Activated CD8-positive, alpha-beta memory T cell treated with anti-CD3 and anti-CD28 coated beads, Interleukin-2, amount 50 U/mL, for 24 hours (primary cell): ENCODE measurements at regions not wholly inside any gene's neighbourhood (a gene's known extent, or its start where the extent isn't known, plus 50 kb on each side); places are given as distances from the start of the nearest gene placed in this dataset.
"Not testable (repeated sequence)": the region's sequence is repeated elsewhere in the genome, so short reads cannot be mapped to it uniquely, and the experiment has no call there.

Experiments used
- DNase-seq: peaks from one replicate; pipeline ENCODE4 v3.0.0-alpha.2; 2020; ENCODE audit errors: extremely low read depth

DNA sequence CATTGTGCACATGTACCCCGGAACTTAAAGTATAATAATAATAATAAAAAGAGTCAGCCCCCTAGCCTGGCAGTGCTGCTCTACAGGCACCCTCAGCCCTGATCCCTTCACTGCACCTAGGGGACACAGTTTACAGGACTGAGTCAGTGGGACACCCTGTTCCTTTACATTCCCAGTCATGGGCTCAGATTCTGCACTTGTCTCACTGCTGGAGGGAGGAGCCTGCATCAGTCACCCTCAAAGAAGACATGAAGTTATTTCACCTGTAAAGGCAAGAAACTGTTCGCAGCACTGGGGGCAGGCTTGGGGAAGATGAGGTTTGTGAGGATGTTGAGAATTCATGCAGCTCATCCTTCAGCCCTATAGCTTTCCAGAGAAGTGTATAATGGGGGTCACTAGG is 50.7 kb upstream of the VPREB1 start:
- no peak for DNase-seq

DNA sequence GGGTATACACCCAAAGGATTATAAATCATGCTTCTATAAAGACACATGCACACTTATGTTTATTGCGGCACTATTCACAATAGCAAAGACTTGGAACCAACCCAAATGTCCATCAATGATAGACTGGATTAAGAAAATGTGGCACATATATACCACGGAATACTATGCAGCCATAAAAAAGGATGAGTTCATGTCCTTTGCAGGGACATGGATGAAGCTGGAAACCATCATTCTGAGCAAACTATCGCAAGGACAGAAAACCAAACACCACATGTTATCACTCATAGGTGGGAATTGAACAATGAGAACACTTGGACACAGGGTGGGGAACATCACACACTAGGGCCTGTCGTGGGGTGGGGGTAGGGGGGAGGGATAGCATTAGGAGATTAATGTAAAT is 51.1 kb upstream of the VPREB1 start:
- DNase-seq: not testable (repeated sequence)

DNA sequence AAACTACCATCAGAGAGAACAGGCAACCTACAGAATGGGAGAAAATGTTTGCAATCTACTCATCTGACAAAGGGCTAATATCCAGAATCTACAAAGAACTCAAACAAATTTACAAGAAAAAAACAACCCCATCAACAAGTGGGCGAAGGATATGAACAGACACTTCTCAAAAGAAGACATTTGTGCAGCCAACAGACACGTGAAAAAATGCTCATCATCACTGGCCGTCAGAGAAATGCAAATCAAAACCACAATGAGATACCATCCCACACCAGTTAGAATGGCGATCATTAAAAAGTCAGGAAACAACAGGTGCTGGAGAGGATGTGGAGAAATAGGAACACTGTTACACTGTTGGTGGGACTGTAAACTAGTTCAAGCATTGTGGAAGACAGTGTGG is 51.6 kb upstream of the VPREB1 start:
- DNase-seq: not testable (repeated sequence)

DNA sequence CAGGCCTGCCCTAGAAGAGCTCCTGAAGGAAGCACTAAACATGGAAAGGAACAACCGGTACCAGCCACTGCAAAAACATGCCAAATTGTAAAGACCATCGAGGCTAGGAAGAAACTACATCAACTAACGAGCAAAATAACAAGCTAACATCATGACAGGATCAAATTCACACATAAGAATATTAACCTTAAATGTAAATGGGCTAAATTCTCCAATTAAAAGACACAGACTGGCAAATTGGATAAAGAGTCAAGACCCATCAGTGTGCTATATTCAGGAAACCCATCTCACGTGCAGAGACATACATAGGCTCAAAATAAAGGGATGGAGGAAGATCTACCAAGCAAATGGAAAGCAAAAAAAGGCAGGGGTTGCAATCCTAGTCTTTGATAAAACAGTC is 54.8 kb upstream of the VPREB1 start:
- DNase-seq: not testable (repeated sequence)

- not testable (repeated sequence) for DNase-seq
These were observed 56.7 kb upstream of the VPREB1 start for GRCh38 chr22:22187863-22188262.

GRCh38 chr22:22187299-22187698 is 57.3 kb upstream of the VPREB1 start:
- no peak for DNase-seq

DNA sequence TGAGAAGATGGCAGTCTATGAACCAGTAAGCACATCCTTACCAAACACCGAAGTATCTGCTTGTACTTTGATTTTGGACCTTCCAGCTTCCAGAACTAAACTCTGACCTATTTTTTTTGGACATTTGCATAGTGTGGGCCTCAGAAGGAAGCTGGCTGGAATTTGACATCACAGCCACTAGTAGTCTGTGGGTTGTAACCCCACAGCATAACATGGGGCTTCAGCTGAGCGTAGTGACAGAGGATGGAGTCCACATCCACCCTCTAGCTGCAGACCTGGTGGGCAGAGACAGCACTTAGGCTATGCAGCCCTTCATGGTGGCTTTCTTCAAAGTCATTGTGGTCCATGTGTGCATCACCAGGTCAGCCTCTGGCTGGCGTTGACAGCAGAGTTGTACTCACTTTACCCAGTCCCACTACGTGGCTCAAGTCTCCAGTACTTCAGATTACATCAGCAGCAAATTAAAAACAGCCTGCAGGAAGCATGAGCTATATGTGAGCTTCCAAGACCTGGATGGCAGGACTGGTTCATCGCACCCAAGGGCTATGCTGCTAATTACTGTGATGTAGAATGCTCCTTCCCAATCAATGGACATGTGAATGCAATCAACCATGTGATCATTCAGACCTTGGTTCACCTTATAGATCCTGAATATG is 58.6 kb upstream of the VPREB1 start:
- DNase-seq: no peak

- DNase-seq: no peak
These were observed 59.4 kb upstream of the VPREB1 start for GRCh38 chr22:22185217-22185616.

DNA sequence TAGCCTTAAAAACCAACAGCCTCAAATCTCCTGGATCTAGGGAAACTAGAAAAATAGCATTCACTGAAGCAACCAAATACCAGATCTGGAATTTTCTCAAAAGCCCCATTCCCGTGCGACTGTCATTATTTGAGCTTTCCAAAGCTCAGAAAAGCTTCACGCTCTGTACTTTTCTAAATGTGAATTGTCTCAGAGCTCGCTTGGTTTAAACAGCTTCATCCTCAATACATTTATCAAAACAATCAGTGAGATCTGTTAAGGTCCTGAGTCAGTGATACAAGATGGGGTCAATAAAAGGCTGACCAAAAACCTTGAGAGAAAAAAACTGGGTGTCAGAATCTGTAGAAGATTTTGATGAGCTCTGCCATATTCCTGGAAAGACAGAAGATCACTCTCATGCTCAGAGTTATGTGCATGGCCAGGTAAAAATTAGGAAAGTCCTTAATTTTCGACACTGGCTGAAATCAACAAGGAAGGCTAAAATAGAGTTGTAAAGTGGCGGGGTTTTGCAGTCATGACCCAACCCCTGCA is 60.2 kb upstream of the VPREB1 start:
- DNase-seq: no peak

DNA sequence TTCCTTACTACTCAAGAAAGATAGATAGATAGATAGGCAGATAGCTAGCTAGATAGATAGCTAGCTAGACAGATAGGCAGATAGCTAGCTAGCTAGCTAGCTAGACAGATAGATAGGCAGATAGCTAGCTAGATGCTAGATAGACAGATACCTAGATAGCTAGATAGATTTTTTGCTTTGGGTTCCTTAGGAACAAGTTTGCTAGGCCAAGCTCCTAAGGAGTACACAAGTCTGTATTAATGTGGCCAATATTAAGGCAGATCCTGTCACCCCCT is 61.7 kb upstream of the VPREB1 start:
- no peak for DNase-seq

DNA sequence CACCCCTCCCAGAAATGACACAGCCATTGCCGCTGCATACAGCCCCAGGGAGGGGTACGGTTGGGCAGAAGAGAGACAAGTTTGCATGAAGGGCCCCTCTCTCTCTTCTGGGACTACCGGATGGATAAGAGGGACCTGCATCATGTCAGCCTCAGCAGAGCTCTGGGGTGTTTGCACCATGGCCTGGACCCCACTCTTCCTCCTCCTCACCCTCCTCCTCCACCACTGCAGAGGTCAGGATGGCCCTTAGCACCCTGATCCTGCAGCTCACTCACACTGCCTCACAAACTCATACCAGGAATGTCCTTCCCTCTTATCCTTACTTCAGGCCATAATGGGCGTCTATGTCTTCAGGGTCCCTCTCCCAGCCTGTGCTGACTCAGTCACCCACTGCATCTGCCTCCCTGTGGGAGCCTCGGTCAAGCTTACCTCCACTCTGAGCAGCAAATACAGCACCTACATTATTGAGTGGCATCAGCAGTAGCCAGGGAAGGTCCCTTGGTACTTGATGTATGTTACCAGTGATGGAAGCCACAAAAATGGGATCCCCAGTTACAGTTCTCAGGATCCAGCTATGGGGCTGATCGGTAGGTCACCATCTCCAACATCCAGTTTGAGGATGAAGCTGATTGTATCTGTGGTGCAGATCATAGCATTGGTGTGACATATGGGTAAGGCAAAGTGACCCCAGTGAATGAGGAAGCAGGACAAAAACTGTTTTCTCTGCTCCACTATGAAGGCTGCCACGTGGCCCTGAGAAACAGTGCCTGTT is 62.2 kb upstream of the VPREB1 start:
- DNase-seq: no peak

DNA sequence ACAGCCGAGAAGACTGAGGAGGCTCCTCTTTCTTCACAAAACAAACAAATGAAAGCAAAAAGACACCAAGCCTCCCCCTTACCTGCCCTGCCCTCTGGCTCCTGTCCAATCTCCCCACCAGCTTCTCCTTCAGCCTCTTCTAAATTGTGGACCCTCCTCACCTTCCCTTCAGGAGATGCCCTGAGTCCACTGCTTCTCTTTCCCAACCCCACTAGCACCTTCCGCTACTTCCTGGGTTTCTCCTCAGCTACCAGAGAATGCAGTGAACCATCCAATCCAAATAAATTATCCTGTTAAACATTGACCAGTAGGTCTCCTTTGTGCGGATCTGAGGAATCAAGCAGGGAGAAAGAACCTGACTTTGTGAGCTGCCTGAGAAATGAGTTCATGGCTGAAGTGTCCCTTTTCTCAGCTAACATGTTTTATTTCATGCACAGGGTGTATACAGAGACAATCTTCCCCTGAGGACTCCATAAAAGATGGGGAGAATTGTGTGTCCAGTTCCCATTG is 63.2 kb upstream of the VPREB1 start:
- DNase-seq: no peak

- no peak for DNase-seq
These were observed 63.8 kb upstream of the VPREB1 start for GRCh38 chr22:22180738-22181285.

GRCh38 chr22:22179858-22180257 is 64.7 kb upstream of the VPREB1 start:
- no peak for DNase-seq

DNA sequence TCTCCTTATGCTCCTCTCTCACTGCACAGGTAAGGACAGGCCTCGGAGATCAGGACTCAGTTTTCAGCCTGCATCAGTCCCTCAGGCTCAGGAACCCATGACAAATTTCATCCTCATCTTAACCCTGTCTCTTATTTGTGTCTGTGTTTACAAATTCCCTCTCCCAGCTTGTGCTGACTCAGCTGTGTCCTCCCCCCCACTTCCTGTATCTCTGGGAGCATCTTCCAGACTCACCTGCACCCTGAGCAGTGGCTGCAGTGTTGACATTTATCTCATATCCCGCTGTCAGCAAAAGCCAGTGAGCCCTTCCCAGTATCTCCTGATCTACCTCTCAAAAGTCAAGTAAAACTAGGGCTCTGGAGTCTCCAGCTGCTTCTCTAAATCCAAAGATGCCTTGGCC is 65.6 kb upstream of the VPREB1 start:
- DNase-seq: no peak

DNA sequence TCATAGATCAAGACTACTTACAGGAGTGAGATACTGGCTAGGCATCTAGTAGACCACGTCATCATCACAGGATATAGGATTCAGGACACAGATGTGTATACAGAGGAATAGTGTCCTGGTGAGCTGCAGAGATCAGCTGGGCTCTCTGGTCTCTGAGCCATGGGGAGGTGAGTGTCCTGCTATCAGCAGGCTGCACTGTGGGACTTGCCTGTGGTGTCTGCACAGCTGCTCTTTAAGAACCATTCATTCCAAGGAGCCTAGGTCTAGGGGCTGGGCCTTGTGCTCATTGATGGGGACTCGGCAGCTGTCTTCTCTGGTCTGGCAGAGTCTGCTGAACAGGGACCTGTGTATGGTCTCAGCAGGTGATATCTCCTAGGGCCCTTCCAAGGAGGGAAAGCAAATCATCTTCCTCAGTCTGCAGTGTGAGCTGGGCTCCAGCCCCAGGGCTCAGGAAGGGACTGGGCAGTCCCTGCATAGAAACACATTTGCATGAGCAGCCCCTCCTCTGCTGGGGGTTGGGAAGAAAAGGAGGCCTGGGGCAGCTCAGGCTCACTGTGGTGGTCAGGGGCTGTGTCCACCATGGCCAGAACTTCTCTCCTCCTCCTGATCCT is 66.1 kb upstream of the VPREB1 start:
- DNase-seq: no peak

GRCh38 chr22:22176929-22177616 is 67.5 kb upstream of the VPREB1 start:
- no peak for DNase-seq

DNA sequence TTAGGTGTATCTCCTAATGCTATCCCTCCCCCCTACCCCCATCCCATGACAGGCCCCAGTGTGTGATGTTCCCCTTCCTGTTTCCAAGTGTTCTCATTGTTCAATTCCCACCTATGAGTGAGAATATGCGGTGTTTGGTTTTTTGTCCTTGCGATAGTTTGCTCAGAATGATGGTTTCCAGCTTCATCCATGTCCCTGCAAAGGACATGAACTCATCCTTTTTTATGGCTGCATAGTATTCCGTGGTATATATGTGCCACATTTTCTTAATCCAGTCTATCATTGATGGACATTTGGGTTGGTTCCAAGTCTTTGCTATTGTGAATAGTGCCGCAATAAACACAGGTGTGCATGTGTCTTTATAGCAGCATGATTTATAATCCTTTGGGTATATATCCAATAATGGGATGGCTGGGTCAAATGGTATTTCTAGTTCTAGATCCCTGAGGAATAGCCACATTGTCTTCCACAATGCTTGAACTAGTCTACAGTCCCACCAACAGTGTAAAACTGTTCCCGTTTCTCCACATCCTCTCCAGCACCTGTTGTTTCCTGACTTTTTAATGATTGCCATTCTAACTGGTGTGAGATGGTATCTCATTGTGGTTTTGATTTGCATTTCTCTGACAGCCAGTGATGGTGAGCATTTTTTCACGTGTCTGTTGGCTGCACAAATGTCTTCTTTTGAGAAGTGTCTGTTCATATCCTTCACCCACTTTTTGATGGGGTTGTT is 71.5 kb upstream of the VPREB1 start:
- not testable (repeated sequence) for DNase-seq

GRCh38 chr22:22171357-22172218 is 73.0 kb upstream of the VPREB1 start:
- no peak for DNase-seq

- no peak for DNase-seq
These were observed 74.7 kb upstream of the VPREB1 start for GRCh38 chr22:22169923-22170322.
